Ovary (tissue), 7 donors: ENCODE measurements at regions not wholly inside any gene's neighbourhood (a gene's known extent, or its start where the extent isn't known, plus 50 kb on each side); places are given as distances from the start of the nearest gene placed in this dataset.

Source experiments
- DNase-seq, 5 donors: peaks; one replicate each; pipeline ENCODE4 v3.0.0-alpha.2; 2019 to 2020
- H3K27ac ChIP-seq, 2 donors: fragments of 200-600 bp; one replicate each; pipeline versions ENCODE4 v1.5.1 to v1.8.0; 2019 to 2022
- H3K27me3 ChIP-seq: fragments of 200-600 bp; one replicate; pipeline ENCODE4 v1.8.0; 2022
- H3K36me3 ChIP-seq: fragments of 200-600 bp; sonication (generic); one replicate; pipeline ENCODE4 v1.5.1; 2019
- H3K4me1 ChIP-seq: one replicate; pipeline ENCODE4 v1.8.1; 2013; ENCODE audit warnings: mild to moderate bottlenecking, moderate library complexity; ENCODE audit not compliant: insufficient read depth
- H3K4me3 ChIP-seq: fragments of 200-600 bp; sonication (generic); one replicate; pipeline ENCODE4 v1.5.1; 2017
- H3K9me3 ChIP-seq, 2 donors: fragments of 200-600 bp in 1 of 2; sonication (generic) in 1 of 2; one replicate each; pipeline versions ENCODE4 v1.5.1 to v1.8.1; 2013 to 2019; ENCODE audit warnings: mild to moderate bottlenecking in 1 of 2, moderate library complexity in 1 of 2
- EP300 ChIP-seq: sonication (generic); formaldehyde crosslinking; IDR thresholded peaks from one replicate; pipeline ENCODE4 v1.6.1; 2017; ENCODE audit warnings: antibody characterized with exemption
- POLR2A ChIP-seq: fragments of 450-650 bp; IDR thresholded peaks from one replicate; pipeline ENCODE4 v1.6.1; 2017; ENCODE audit warnings: antibody characterized with exemption, mild to moderate bottlenecking, moderate library complexity
- WGBS, 3 donors: extraction: QIAGEN DNeasy Blood & Tissue Kit in 1 of 3; methylation state at CpG; one replicate each; pipeline versions ENCODE4 v1.1.5 to v1.1.7; 2013 to 2017; 5-methylcytosine and 5-hydroxymethylcytosine counted together
- intact Hi-C, 4 donors: fragments of 100-400 bp; cut with DNase I; formaldehyde crosslinking; loops; one replicate each; pipeline versions ENCODE4 v1.11.0 to v1.15.1; 2022 to 2023
- TF ChIP-seq, protein P1 (sequence below), 3 donors: fragments of 450-650 bp in 2 of 3; fragments of 200-600 bp in 1 of 3; IDR thresholded peaks; one replicate each; pipeline versions ENCODE4 v1.5.1 to v1.8.0; 2016 to 2022; ENCODE audit warnings: antibody characterized with exemption in 3 of 3, mild to moderate bottlenecking in 1 of 3
- donor health status: DM: no; HTN: no; CAD: no; lungs with moderate emphysema.
- donor health status: DM: no; HTN: no; CAD: no.
- donor health status: Bipolar disorder and iron deficiency.
- donor health status: DM: no; HTN: no; CAD: no.
- donor health status: DM: yes; HTN: yes; CAD: no.

GRCh38 chr1:238052496-238053266, 162.0 kb upstream of the ZP4 start:
- intact Hi-C loops: no loop called here
- Histone ChIP-seq H3K36me3 (no peaks in the 10 kb centered on the region), H3K4me1 (no peaks in the 10 kb centered on the region), H3K4me3 (no peak overlapping the region), H3K27me3 (no peaks in the 10 kb centered on the region), H3K9me3 (no peaks in the 10 kb centered on the region), H3K27ac (no peak overlapping the region)
- WGBS, 3 donors: 86 to 90% (median 87%) methylated on average over 4 of the region's 4 CpGs
- TF ChIP-seq EP300 (no peak), POLR2A (no peak)
- TF ChIP-seq, protein P1, sequence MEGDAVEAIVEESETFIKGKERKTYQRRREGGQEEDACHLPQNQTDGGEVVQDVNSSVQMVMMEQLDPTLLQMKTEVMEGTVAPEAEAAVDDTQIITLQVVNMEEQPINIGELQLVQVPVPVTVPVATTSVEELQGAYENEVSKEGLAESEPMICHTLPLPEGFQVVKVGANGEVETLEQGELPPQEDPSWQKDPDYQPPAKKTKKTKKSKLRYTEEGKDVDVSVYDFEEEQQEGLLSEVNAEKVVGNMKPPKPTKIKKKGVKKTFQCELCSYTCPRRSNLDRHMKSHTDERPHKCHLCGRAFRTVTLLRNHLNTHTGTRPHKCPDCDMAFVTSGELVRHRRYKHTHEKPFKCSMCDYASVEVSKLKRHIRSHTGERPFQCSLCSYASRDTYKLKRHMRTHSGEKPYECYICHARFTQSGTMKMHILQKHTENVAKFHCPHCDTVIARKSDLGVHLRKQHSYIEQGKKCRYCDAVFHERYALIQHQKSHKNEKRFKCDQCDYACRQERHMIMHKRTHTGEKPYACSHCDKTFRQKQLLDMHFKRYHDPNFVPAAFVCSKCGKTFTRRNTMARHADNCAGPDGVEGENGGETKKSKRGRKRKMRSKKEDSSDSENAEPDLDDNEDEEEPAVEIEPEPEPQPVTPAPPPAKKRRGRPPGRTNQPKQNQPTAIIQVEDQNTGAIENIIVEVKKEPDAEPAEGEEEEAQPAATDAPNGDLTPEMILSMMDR (IDR thresholded peaks at IDR 0.05): no peak
- DNase-seq: no peak

GRCh38 chr1:238029126-238029525, 138.4 kb upstream of the ZP4 start:
- Histone ChIP-seq H3K4me1 (no peaks in the 10 kb centered on the region), H3K4me3 (no peak overlapping the region), H3K27ac (no peak overlapping the region), H3K9me3 (no peaks in the 10 kb centered on the region), H3K27me3 (no peaks in the 10 kb centered on the region), H3K36me3 (no peaks in the 10 kb centered on the region)
- 87 to 100% (median 92%) methylated on average over 1 of the region's 1 CpG for WGBS, 3 donors
- no peak for DNase-seq
- TF ChIP-seq EP300 (no peak), POLR2A (no peak)
- TF ChIP-seq, protein P1 (IDR thresholded peaks at IDR 0.05): no peak
- intact Hi-C loops: no loop called here

GRCh38 chr1:238027366-238027765, 136.6 kb upstream of the ZP4 start:
- Histone ChIP-seq H3K27me3 (no peaks in the 10 kb centered on the region), H3K4me3 (no peak overlapping the region), H3K27ac (no peak overlapping the region), H3K9me3 (peaks cover 0 to 2% of the 10 kb centered on the region in 2 donors), H3K36me3 (no peaks in the 10 kb centered on the region), H3K4me1 (no peaks in the 10 kb centered on the region)
- intact Hi-C loops: no loop called here
- WGBS, 3 donors: 30 to 47% (median 46%) methylated on average over 2 of the region's 2 CpGs
- TF ChIP-seq, protein P1 (IDR thresholded peaks at IDR 0.05): no peak
- TF ChIP-seq EP300 (no peak), POLR2A (no peak)
- no peak for DNase-seq

GRCh38 chr1:238023137-238023536, 132.4 kb upstream of the ZP4 start:
- H3K9me3 ChIP-seq: peaks cover 0 to 3% of the 10 kb centered on the region in 2 donors
- no peak for TF ChIP-seq EP300
- TF ChIP-seq, protein P1 (IDR thresholded peaks at IDR 0.05): no peak
- TF ChIP-seq POLR2A: no peak
- intact Hi-C loops: no loop called here
- no peaks in the 10 kb centered on the region for H3K4me1 ChIP-seq
- no peaks in the 10 kb centered on the region for H3K36me3 ChIP-seq
- no peak for DNase-seq
- no peak overlapping the region for H3K27ac ChIP-seq
- H3K4me3 ChIP-seq: no peak overlapping the region
- WGBS, 3 donors: 93 to 98% (median 94%) methylated on average over 1 of the region's 1 CpG
- no peaks in the 10 kb centered on the region for H3K27me3 ChIP-seq
